Activated CD8-positive, alpha-beta memory T cell treated with anti-CD3 and anti-CD28 coated beads, Interleukin-2, amount 50 U/mL, for 48 hours (primary cell): ENCODE measurements at regions not wholly inside any gene's neighbourhood (a gene's known extent, or its start where the extent isn't known, plus 50 kb on each side); places are given as distances from the start of the nearest gene placed in this dataset.

ENCODE experiments used
- DNase-seq: peaks from one replicate; pipeline ENCODE4 v3.0.0-alpha.2; 2020

DNA sequence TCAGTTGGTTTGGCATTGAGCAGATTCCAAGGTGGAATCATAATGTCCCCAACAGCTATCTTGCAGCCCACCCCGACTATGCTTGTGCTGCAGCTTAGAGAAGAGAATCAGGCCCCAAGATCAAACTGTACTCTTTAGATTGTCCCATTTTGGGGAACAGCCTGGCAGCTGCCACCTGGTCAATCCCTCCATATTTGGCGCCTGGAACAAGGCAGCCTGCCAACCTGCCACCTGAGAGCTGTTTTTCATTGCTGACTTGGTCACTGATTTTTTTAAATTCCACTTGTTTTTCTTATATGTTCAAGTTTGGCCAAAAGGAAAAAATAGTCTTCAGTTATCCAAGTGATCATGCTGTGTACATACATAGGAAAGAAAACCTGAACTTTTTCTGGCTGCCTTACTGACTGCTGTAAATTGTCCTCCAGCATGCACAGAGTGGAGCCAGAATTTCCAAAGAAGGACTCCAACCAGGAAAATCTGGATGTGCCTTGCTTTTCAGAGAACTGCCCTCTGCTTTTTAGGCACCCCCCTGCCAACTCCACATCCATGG lies 504.2 kb downstream of the ENC1 start:
- DNase-seq = no peak

- no peak for DNase-seq
Measured at GRCh38 chr5:74135033-74135432, 505.5 kb downstream of the ENC1 start.

DNA sequence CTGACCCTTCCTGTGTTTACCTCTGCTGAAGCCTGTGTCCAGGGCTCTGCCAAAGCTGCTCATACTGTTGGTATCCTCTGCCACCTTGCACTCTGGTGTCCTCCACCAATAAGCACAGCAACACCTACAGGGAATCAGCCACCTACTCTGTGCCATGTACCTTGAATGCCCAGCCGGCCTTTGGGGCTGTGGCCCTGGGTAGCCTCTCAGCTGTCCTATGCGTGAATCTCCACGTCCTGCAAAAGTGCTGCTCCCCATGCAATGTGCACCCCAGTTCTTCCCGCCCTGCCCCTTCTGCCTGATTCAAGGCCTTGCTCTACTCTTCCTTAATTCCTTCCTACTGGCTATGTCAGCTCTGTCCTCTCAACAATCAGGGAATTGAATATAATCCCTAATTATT lies 506.5 kb downstream of the ARHGEF28 start:
- no peak for DNase-seq

- DNase-seq = no peak
Measured at GRCh38 chr5:74131250-74131649, 505.3 kb downstream of the ARHGEF28 start.

- no peak for DNase-seq
Measured at GRCh38 chr5:74130155-74130897, 504.3 kb downstream of the ARHGEF28 start.

DNA sequence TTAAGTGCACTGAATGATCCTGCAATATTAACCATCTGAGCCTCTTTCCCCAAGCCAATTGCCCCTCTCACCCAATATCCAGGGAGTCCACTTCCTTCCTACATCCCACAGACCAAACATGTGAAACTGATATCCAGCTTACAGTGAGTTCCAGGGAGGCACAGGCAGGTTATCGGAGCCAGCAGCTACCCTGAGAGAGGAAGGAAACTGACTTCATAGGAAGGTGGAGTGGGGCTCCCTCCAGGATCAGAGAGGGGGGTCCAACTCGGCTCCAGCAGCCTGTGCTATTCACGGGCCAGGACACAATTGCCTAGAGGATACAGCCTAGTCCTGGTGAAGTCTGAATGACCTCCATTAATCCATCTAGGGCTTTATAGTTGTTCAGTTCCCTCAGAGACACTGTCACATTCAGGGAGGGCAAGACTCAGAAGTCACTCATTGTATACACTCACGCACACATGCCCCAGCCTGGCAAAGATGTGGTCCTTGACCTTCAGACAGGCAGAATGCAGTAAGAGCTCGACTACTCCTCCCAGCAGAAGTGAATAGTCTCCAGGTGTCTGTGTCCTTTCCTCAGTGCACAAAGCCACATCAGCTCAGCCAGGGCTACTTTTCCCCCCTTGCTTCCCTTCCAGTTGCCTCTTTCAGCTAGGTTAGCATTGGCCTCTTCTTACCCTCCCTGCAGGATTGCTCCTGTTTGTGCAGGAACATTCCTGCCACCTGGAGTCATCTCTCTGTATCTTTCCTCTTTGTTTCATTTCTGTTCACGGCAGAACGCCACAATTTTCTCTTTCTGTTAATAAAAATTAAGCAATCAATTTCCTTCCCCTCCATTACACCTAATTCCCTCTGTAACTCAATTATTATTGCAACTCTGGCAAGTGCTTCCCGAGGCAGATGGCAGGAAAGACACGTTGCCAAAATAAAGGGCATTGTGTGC lies 501.7 kb downstream of the ARHGEF28 start:
- DNase-seq = no peak

- DNase-seq = no peak
Measured at GRCh38 chr5:74126294-74126693, 500.3 kb downstream of the ARHGEF28 start.

GRCh38 chr5:74124826-74125225 lies 498.8 kb downstream of the ARHGEF28 start:
- DNase-seq = no peak

GRCh38 chr5:74123929-74124328 lies 497.9 kb downstream of the ARHGEF28 start:
- DNase-seq = no peak

- DNase-seq = no peak
Measured at GRCh38 chr5:74122979-74123590, 497.1 kb downstream of the ARHGEF28 start.

- DNase-seq = no peak
Measured at GRCh38 chr5:74122175-74122574, 496.2 kb downstream of the ARHGEF28 start.

DNA sequence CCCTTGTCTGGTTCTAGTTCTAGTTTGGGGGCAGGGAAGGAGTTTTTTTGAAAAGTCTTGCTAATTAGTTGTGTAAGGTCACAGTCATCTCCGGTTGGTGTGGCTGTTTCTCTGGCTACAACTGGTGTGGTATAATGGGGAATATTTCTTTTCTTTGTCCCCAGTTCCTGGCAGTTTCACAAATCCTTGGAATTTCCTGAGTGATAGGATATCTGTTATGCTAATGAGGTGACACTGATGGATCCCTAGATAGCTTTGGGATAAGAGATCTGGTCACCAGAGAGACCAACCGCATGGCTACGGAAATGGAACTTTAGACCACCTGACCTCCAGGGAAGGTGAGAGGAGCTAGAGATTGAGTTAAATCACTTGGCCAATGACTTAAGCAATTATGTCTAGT lies 494.6 kb downstream of the ARHGEF28 start:
- DNase-seq = no peak

DNA sequence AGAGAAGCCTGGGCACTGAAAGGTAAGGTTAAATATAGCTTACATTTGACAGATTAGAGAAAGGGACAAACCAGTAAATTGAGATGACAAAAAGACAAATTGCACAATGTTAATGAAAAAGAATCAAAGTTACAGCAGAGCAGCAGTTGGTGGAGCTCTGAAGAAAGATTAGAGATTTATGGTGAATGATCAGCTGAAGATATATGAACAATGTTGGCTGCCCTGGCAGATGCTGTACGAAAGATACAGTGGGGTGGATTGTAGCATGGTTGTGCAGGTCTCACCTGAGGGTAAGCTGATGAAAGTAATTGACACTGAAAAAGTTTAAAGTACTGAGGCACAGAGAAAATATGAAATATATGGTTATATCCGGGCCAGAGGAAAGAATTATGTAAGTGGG lies 492.1 kb downstream of the ARHGEF28 start:
- no peak for DNase-seq

GRCh38 chr5:74116984-74117383 lies 491.0 kb downstream of the ARHGEF28 start:
- no peak for DNase-seq

DNA sequence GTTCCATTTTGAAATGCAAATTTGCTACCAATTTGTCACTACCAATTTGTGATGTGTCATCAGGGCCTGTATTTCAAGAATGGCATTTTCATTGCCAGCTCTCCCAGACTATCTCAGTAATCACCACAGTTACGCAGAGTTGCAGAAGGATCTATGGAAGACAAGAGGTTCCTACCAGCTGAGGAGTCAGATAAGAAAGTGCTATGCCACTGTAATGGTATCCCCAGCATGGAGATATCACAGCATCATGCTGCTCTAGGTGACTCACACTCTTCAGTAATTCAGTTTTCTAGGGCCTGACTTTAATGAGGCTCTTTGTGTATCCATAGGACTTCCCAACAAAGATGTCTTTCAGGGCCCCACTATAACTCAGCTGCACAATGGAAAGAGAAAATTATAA lies 490.3 kb downstream of the ARHGEF28 start:
- no peak for DNase-seq

DNA sequence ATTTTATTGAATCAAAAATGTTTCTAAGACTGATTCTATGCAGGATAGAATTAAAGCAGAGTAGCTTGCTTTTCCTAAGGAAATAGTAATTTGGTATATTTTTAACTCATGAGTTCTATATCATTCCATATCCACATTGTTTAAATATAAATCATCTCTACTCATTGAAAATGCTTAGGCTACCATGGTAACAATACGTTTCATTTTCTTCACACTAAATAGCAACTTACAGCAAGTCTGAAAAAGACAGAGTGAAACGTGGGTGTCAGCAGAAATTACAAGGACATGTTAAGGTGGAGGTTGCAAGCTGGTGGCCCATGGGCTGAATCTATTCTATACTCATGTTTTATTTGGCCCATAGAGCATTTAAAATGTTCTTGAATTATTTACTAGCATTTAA lies 487.9 kb downstream of the ARHGEF28 start:
- DNase-seq = no peak

- no peak for DNase-seq
Measured at GRCh38 chr5:74113196-74113540, 487.2 kb downstream of the ARHGEF28 start.

DNA sequence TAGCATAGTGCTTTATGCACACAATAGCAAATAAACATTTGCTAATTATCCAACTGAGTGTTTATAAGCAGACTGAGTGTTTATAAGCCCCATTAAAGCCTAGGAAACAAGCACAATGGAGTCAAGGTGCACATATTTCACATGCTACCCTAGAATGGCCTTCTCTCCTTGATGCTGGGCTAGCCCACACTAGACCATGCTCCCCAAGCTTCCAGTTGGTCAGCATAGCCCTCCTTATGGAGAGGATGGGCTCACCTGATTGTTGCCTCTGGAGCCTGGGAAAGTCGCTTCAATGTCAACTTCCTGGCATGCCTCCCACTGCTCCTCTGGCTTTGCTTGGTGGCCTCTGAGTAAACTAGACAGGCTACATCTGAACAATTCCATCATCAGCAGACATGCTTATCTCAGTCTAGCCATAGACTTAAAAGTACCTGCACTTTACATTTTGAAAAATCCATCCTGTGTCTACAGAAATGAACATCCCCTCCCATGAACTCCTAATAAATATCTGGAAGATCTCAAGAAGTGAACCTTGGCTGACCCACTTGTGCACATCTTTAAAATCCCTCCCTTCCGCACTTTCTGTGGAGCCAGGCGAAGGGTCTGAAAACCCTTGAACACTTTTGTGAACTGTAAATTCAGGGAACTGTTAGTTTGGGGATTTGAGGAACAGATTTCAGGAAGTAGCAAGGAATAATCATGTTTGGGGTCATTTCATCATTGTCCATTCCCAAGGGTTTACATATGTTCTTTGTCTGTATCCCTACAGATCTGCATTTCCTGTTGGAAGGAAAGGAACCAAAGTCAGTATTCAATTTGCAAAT lies 486.6 kb downstream of the ARHGEF28 start:
- no peak for DNase-seq

- no peak for DNase-seq
Measured at GRCh38 chr5:74111764-74112163, 485.8 kb downstream of the ARHGEF28 start.

- DNase-seq = no peak
Measured at GRCh38 chr5:74109344-74109743, 483.3 kb downstream of the ARHGEF28 start.

- DNase-seq = no peak
Measured at GRCh38 chr5:74107899-74108298, 481.9 kb downstream of the ARHGEF28 start.

DNA sequence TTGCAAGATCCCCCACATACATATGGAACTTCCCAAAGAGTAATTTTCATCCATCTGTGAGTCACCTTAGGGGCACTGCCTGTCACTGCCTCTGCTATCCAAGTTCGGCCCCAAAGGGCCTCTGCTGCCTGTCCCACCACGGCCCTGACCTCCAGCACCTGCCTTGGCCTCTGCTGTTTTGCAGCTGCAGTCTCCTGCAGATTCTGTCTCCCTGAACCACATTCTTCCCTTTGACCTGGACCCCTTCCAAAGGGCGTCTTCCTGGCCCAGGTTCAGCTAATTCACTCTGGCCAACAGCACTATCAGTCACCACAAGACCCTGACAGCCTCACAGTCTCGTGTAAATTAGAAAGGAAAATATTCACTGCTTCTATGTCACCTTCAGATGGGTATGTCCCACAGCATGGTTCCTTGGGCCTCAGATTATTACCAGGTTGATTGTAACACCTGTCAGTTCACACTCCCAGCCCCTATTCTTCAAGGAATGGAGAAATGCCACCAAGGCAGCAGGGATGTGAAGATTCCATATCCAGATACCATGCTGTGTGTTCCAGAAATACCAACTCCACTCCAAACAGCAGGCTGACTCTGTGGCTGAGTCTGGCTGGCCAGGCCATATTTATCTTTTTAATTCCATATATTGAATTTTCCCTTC lies 479.3 kb downstream of the ARHGEF28 start:
- no peak for DNase-seq
